Stimulated activated naive B cell treated with anti-CD40 and anti-IgM and Interleukin-4, amounts not matched to agents 10 μg/mL and 1 μg/mL and 100 μg/mL, for 72 hours (primary cell): ENCODE measurements at regions not wholly inside any gene's neighbourhood (a gene's known extent, or its start where the extent isn't known, plus 50 kb on each side); places are given as distances from the start of the nearest gene placed in this dataset.
"Not testable (repeated sequence)": the region's sequence is repeated elsewhere in the genome, so short reads cannot be mapped to it uniquely, and the experiment has no call there.

Experiments used
- ATAC-seq, 2 donors: fragments of 150-1000 bp; cut with Tn5 transposase; replicated peaks; 2 replicates each; pipeline ENCODE4 v1.10.0; 2021; ENCODE audit warnings: moderate library complexity in 1 of 2
- DNase-seq: peaks from one replicate; pipeline ENCODE4 v3.0.0; 2021
- H3K27ac Mint-ChIP-seq: one replicate; pipeline ENCODE4 v1.8.0; 2022; ENCODE audit warnings: mild to moderate bottlenecking, mixed read lengths
- H3K27me3 Mint-ChIP-seq, 2 donors: one replicate each; pipeline ENCODE4 v1.8.0; 2022; ENCODE audit warnings: mixed read lengths in 2 of 2
- H3K36me3 Mint-ChIP-seq, 2 donors: one replicate each; pipeline ENCODE4 v1.8.0; 2022; ENCODE audit warnings: mixed read lengths in 2 of 2, mild to moderate bottlenecking in 1 of 2
- H3K4me1 Mint-ChIP-seq, 2 donors: one replicate each; pipeline ENCODE4 v1.8.0; 2022; ENCODE audit warnings: mixed read lengths in 2 of 2, mild to moderate bottlenecking in 1 of 2
- H3K4me3 Mint-ChIP-seq, 2 donors: one replicate each; pipeline ENCODE4 v1.8.0; 2022; ENCODE audit warnings: mild to moderate bottlenecking in 2 of 2, mixed read lengths in 2 of 2, moderate library complexity in 1 of 2
- H3K9me3 Mint-ChIP-seq, 2 donors: one replicate each; pipeline ENCODE4 v1.8.0; 2022; ENCODE audit warnings: mixed read lengths in 2 of 2, mild to moderate bottlenecking in 1 of 2

- H3K27me3 Mint-ChIP-seq: peaks cover 0 to 6% of the 10 kb centered on the region in 2 donors
- no peak for ATAC-seq
- H3K27ac Mint-ChIP-seq: no peak overlapping the region
- peaks cover 6 to 8% of the 10 kb centered on the region in 2 donors for H3K9me3 Mint-ChIP-seq
- no peaks in the 10 kb centered on the region for H3K4me1 Mint-ChIP-seq
- no peaks in the 10 kb centered on the region for H3K36me3 Mint-ChIP-seq
- no peak for DNase-seq
- no peak overlapping the region for H3K4me3 Mint-ChIP-seq
These were observed 160.5 kb upstream of the FREM1 start for GRCh38 chr9:15070716-15071115.

GRCh38 chr9:15069106-15069505 lies 158.9 kb upstream of the FREM1 start:
- DNase-seq (no peak), ATAC-seq (no peak)
- no peaks in the 10 kb centered on the region for H3K36me3 Mint-ChIP-seq
- no peaks in the 10 kb centered on the region for H3K4me1 Mint-ChIP-seq
- H3K27ac Mint-ChIP-seq: no peak overlapping the region
- H3K27me3 Mint-ChIP-seq: no peaks in the 10 kb centered on the region
- no peaks in the 10 kb centered on the region for H3K9me3 Mint-ChIP-seq
- H3K4me3 Mint-ChIP-seq: no peak overlapping the region

- H3K27me3 Mint-ChIP-seq: no peaks in the 10 kb centered on the region
- no peak overlapping the region for H3K4me3 Mint-ChIP-seq
- H3K27ac Mint-ChIP-seq: no peak overlapping the region
- H3K4me1 Mint-ChIP-seq: no peaks in the 10 kb centered on the region
- no peaks in the 10 kb centered on the region for H3K9me3 Mint-ChIP-seq
- ATAC-seq (no peak), DNase-seq (no peak)
- H3K36me3 Mint-ChIP-seq: no peaks in the 10 kb centered on the region
These were observed 158.0 kb upstream of the FREM1 start for GRCh38 chr9:15068261-15068660.

- no peaks in the 10 kb centered on the region for H3K36me3 Mint-ChIP-seq
These were observed 148.8 kb upstream of the FREM1 start for GRCh38 chr9:15059003-15059402.

GRCh38 chr9:15058236-15058635 lies 148.0 kb upstream of the FREM1 start:
- H3K4me1 Mint-ChIP-seq: no peaks in the 10 kb centered on the region

More at GRCh38 chr9:15059003-15059402, 148.8 kb upstream of the FREM1 start:
- ATAC-seq (peak; percentile 65 to 79), DNase-seq (no peak)
- Mint-ChIP-seq H3K9me3 (peaks cover 2 to 7% of the 10 kb centered on the region in 2 donors), H3K4me1 (no peaks in the 10 kb centered on the region), H3K4me3 (no peak overlapping the region), H3K27me3 (peaks cover 0 to 4% of the 10 kb centered on the region in 2 donors), H3K27ac (no peak overlapping the region)

GRCh38 chr9:15055284-15055683 lies 145.1 kb upstream of the FREM1 start:
- H3K9me3 Mint-ChIP-seq: peaks cover 7 to 12% of the 10 kb centered on the region in 2 donors
- not testable (repeated sequence) for H3K4me1 Mint-ChIP-seq, H3K27me3 Mint-ChIP-seq, H3K4me3 Mint-ChIP-seq, H3K27ac Mint-ChIP-seq, H3K36me3 Mint-ChIP-seq, DNase-seq, ATAC-seq

More at GRCh38 chr9:15058236-15058635, 148.0 kb upstream of the FREM1 start:
- Mint-ChIP-seq H3K27ac (no peak overlapping the region), H3K4me3 (no peak overlapping the region), H3K9me3 (peaks cover 2 to 7% of the 10 kb centered on the region in 2 donors), H3K36me3 (no peaks in the 10 kb centered on the region), H3K27me3 (peaks cover 0 to 4% of the 10 kb centered on the region in 2 donors)
- DNase-seq (no peak), ATAC-seq (no peak)

GRCh38 chr9:15048772-15049171 lies 138.5 kb upstream of the FREM1 start:
- no peak for DNase-seq
- H3K36me3 Mint-ChIP-seq: no peaks in the 10 kb centered on the region
- no peaks in the 10 kb centered on the region for H3K4me1 Mint-ChIP-seq

GRCh38 chr9:15047028-15047551 lies 136.9 kb upstream of the FREM1 start:
- Mint-ChIP-seq H3K27me3 (peaks cover 4 to 6% of the 10 kb centered on the region in 2 donors), H3K4me3 (no peak overlapping the region), H3K9me3 (peaks cover 0 to 4% of the 10 kb centered on the region in 2 donors), H3K36me3 (no peaks in the 10 kb centered on the region), H3K27ac (no peak overlapping the region), H3K4me1 (no peaks in the 10 kb centered on the region)
- ATAC-seq: no peak
- no peak for DNase-seq

More at GRCh38 chr9:15048772-15049171, 138.5 kb upstream of the FREM1 start:
- Mint-ChIP-seq H3K4me3 (no peak overlapping the region), H3K27me3 (peaks cover 4 to 6% of the 10 kb centered on the region in 2 donors), H3K9me3 (peaks cover 5 to 6% of the 10 kb centered on the region in 2 donors), H3K27ac (no peak overlapping the region)
- ATAC-seq: no peak

GRCh38 chr9:15033316-15033715 lies 123.1 kb upstream of the FREM1 start:
- Mint-ChIP-seq H3K4me3 (no peak overlapping the region), H3K27ac (no peak overlapping the region), H3K36me3 (no peaks in the 10 kb centered on the region), H3K4me1 (no peaks in the 10 kb centered on the region), H3K9me3 (peaks cover 0 to 5% of the 10 kb centered on the region in 2 donors), H3K27me3 (peaks cover 0 to under 1% of the 10 kb centered on the region in 2 donors)
- DNase-seq (no peak), ATAC-seq (no peak)

GRCh38 chr9:15032860-15033259 lies 122.6 kb upstream of the FREM1 start:
- Mint-ChIP-seq H3K27me3 (peaks cover 0 to 5% of the 10 kb centered on the region in 2 donors), H3K9me3 (peaks cover 3 to 9% of the 10 kb centered on the region in 2 donors), H3K36me3 (no peaks in the 10 kb centered on the region), H3K4me3 (no peak overlapping the region), H3K27ac (no peak overlapping the region), H3K4me1 (no peaks in the 10 kb centered on the region)
- DNase-seq (no peak), ATAC-seq (no peak)

- H3K36me3 Mint-ChIP-seq: no peaks in the 10 kb centered on the region
- ATAC-seq: no peak
- no peak for DNase-seq
- peaks cover under 1 to 4% of the 10 kb centered on the region in 2 donors for H3K27me3 Mint-ChIP-seq
- no peaks in the 10 kb centered on the region for H3K4me1 Mint-ChIP-seq
- H3K4me3 Mint-ChIP-seq: no peak overlapping the region
- H3K9me3 Mint-ChIP-seq: peaks cover 4 to 6% of the 10 kb centered on the region in 2 donors
- no peak overlapping the region for H3K27ac Mint-ChIP-seq
These were observed 110.9 kb upstream of the FREM1 start for GRCh38 chr9:15021146-15021545.

GRCh38 chr9:15018096-15018637 lies 107.9 kb upstream of the FREM1 start:
- Mint-ChIP-seq H3K9me3 (no peaks in the 10 kb centered on the region), H3K4me1 (no peaks in the 10 kb centered on the region), H3K4me3 (no peak overlapping the region), H3K36me3 (no peaks in the 10 kb centered on the region), H3K27ac (no peak overlapping the region), H3K27me3 (no peaks in the 10 kb centered on the region)
- ATAC-seq (no peak), DNase-seq (no peak)

- ATAC-seq (no peak), DNase-seq (no peak)
- H3K27ac Mint-ChIP-seq: no peak overlapping the region
- H3K36me3 Mint-ChIP-seq: no peaks in the 10 kb centered on the region
- H3K4me3 Mint-ChIP-seq: no peak overlapping the region
- no peaks in the 10 kb centered on the region for H3K27me3 Mint-ChIP-seq
- no peaks in the 10 kb centered on the region for H3K4me1 Mint-ChIP-seq
- no peaks in the 10 kb centered on the region for H3K9me3 Mint-ChIP-seq
These were observed 100.4 kb upstream of the FREM1 start for GRCh38 chr9:15010581-15010980.

GRCh38 chr9:15007698-15008097 lies 97.5 kb upstream of the FREM1 start:
- no peak for DNase-seq
- no peak for ATAC-seq
- Mint-ChIP-seq H3K27me3 (no peaks in the 10 kb centered on the region), H3K4me1 (no peaks in the 10 kb centered on the region), H3K36me3 (no peaks in the 10 kb centered on the region), H3K9me3 (no peaks in the 10 kb centered on the region), H3K27ac (no peak overlapping the region), H3K4me3 (no peak overlapping the region)

GRCh38 chr9:14994738-14995137 lies 84.5 kb upstream of the FREM1 start:
- Mint-ChIP-seq H3K4me3 (no peak overlapping the region), H3K9me3 (peaks cover 0 to 9% of the 10 kb centered on the region in 2 donors), H3K36me3 (peaks cover 0 to 3% of the 10 kb centered on the region in 2 donors), H3K27me3 (peaks cover 22 to 38% of the 10 kb centered on the region in 2 donors), H3K4me1 (peaks cover 4 to 16% of the 10 kb centered on the region in 2 donors), H3K27ac (no peak overlapping the region)
- DNase-seq (no peak), ATAC-seq (no peak)
